ENCODE measurements at regions not wholly inside any gene's neighbourhood (a gene's known extent, or its start where the extent isn't known, plus 50 kb on each side); places are given as distances from the start of the nearest gene placed in this dataset.

DNA sequence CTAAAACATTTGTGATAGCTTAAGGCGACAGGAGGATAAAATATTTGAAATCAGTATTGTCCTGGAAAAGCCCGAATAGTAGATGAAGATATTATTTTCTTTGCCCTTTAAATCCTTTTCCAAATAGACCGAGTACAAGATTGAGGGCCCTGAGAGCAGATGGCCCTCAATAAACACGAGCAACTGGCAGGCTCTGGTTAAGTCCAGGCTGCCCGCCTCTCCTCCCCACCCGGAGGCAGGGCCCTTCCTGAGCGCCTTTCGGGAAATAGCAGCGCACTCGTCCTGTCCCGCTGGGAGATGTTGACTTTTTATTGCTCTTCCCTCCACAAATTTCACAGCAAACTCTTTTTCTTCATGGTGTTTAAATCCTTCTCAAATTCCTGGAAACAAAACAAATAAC lies 50.8 kb upstream of the MAX start:
- TF ChIP-seq CTCF (IDR thresholded peaks at IDR 0.05; ENCODE audit: borderline replicate concordance, extremely low read depth, low read length, poor library complexity, severe bottlenecking) (no peak), EZH2 (IDR thresholded peaks at IDR 0.05; ENCODE audit: borderline replicate concordance, low read depth, low read length, severe bottlenecking) (no peak)

All from DND-41 (cell line).